ENCODE measurements at regions not wholly inside any gene's neighbourhood (a gene's known extent, or its start where the extent isn't known, plus 50 kb on each side); places are given as distances from the start of the nearest gene placed in this dataset.

GRCh38 chr16:73743665-73744496 lies 552.7 kb upstream of the PSMD7 start:
- TF ChIP-seq CTCF (IDR thresholded peaks at IDR 0.05) (no peak), POLR2A (IDR thresholded peaks at IDR 0.05) (no peak)
